ENCODE measurements at regions not wholly inside any gene's neighbourhood (a gene's known extent, or its start where the extent isn't known, plus 50 kb on each side); places are given as distances from the start of the nearest gene placed in this dataset.

- TF ChIP-seq CTCF (conservative IDR thresholded peaks at IDR 0.05 in 1 of 2, IDR thresholded peaks at IDR 0.05 in 1 of 2; ENCODE audit: extremely low read depth in 1 of 2, insufficient read depth in 1 of 2, low read depth in 1 of 2, low read length in 2 of 2) (no peak), EZH2 (IDR thresholded peaks at IDR 0.05; ENCODE audit: borderline replicate concordance, low read length) (no peak)
Measured at GRCh38 chr3:88336894-88337293, 187.1 kb downstream of the C3orf38 start.

Measured in mammary epithelial cell (primary cell).